Gastroesophageal sphincter (tissue), 4 donors: ENCODE measurements at regions not wholly inside any gene's neighbourhood (a gene's known extent, or its start where the extent isn't known, plus 50 kb on each side); places are given as distances from the start of the nearest gene placed in this dataset.

ENCODE experiments used
- ATAC-seq: fragments of 150-250 bp; one replicate; pipeline ENCODE4 v1.9.1; 2016; ENCODE audit warnings: mild to moderate bottlenecking, moderate library complexity
- H3K27ac ChIP-seq, 4 donors: fragments of 200-600 bp; sonication (generic) in 3 of 4; 1 replicate in 3 of 4; 2 replicates in 1 of 4; pipeline ENCODE4 v1.5.1; 2016 to 2019
- H3K27me3 ChIP-seq: fragments of 200-600 bp; sonication (generic); one replicate; pipeline ENCODE4 v1.5.1; 2019
- H3K36me3 ChIP-seq, 2 donors: fragments of 200-600 bp; sonication (generic); one replicate each; pipeline ENCODE4 v1.5.1; 2019; ENCODE audit warnings: control low read depth in 1 of 2
- H3K4me1 ChIP-seq, 3 donors: fragments of 200-600 bp; sonication (generic); 1 replicate in 2 of 3; 2 replicates in 1 of 3; pipeline ENCODE4 v1.5.1; 2016 to 2019; ENCODE audit warnings: control low read depth in 2 of 3
- H3K4me3 ChIP-seq, 2 donors: fragments of 200-600 bp; sonication (generic); one replicate each; pipeline ENCODE4 v1.5.1; 2019; ENCODE audit warnings: mild to moderate bottlenecking in 1 of 2, moderate library complexity in 1 of 2
- H3K9me3 ChIP-seq, 3 donors: fragments of 200-600 bp; sonication (generic); one replicate each; pipeline ENCODE4 v1.5.1; 2017 to 2019; ENCODE audit warnings: control low read depth in 2 of 3
- EP300 ChIP-seq: sonication (generic); formaldehyde crosslinking; IDR thresholded peaks from one replicate; pipeline ENCODE4 v1.6.1; 2017; ENCODE audit warnings: antibody characterized with exemption, mild to moderate bottlenecking
- POLR2A ChIP-seq, 2 donors: fragments of 450-650 bp; IDR thresholded peaks; one replicate each; pipeline ENCODE4 v1.6.1; 2017; ENCODE audit warnings: antibody characterized with exemption in 2 of 2, mild to moderate bottlenecking in 2 of 2, moderate library complexity in 1 of 2
- POLR2AphosphoS5 ChIP-seq: sonication (generic); formaldehyde crosslinking; IDR thresholded peaks from one replicate; pipeline ENCODE4 v1.6.1; 2017; ENCODE audit warnings: antibody characterized with exemption
- WGBS, 2 donors: methylation state at CpG; one replicate each; pipeline ENCODE4 v1.1.5; 2018; ENCODE audit warnings: low coverage in 1 of 2; 5-methylcytosine and 5-hydroxymethylcytosine counted together
- TF ChIP-seq, protein P1 (sequence below), 4 experiments: fragments of 200-600 bp in 2 of 4; fragments of 450-650 bp in 2 of 4; sonication (generic) in 1 of 4; IDR thresholded peaks; one replicate each; pipeline ENCODE4 v1.5.1; 2017 to 2019; ENCODE audit warnings: antibody characterized with exemption in 4 of 4, mild to moderate bottlenecking in 2 of 4, moderate library complexity in 2 of 4

DNA sequence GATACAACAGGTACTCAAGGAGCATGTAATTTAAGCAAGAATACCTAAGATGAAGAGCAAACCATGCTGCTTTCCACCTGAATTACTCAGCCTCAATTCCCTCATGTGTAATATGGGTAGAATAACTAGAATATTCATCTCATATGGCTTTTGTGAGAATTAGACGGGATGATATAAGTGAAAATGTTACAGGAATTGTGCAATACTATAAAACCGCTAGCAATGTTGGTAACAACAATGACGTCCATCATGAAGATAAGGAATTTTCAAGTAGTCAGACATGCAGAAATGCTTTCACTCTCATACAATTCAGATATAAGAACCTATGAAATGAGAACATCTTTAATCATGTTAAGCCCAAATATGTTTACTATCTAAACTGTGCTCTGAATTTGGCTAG is 2106.6 kb upstream of the CELF4 start:
- TF ChIP-seq, protein P1, sequence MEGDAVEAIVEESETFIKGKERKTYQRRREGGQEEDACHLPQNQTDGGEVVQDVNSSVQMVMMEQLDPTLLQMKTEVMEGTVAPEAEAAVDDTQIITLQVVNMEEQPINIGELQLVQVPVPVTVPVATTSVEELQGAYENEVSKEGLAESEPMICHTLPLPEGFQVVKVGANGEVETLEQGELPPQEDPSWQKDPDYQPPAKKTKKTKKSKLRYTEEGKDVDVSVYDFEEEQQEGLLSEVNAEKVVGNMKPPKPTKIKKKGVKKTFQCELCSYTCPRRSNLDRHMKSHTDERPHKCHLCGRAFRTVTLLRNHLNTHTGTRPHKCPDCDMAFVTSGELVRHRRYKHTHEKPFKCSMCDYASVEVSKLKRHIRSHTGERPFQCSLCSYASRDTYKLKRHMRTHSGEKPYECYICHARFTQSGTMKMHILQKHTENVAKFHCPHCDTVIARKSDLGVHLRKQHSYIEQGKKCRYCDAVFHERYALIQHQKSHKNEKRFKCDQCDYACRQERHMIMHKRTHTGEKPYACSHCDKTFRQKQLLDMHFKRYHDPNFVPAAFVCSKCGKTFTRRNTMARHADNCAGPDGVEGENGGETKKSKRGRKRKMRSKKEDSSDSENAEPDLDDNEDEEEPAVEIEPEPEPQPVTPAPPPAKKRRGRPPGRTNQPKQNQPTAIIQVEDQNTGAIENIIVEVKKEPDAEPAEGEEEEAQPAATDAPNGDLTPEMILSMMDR (IDR thresholded peaks at IDR 0.05) = no peak
- no peak for TF ChIP-seq POLR2AphosphoS5
- no peaks in the 10 kb centered on the region for H3K36me3 ChIP-seq
- 92 to 94% methylated on average over 3 of the region's 3 CpGs for WGBS, 2 donors
- H3K27me3 ChIP-seq = no peaks in the 10 kb centered on the region
- H3K4me3 ChIP-seq = no peak overlapping the region
- no peaks in the 10 kb centered on the region for H3K9me3 ChIP-seq
- no peak overlapping the region for H3K27ac ChIP-seq
- H3K4me1 ChIP-seq = no peaks in the 10 kb centered on the region
- ATAC-seq = no peak

GRCh38 chr18:39667905-39668304 is 2102.3 kb upstream of the CELF4 start:
- H3K9me3 ChIP-seq = no peaks in the 10 kb centered on the region
- TF ChIP-seq, protein P1 (IDR thresholded peaks at IDR 0.05) = no peak
- TF ChIP-seq EP300 (no peak), POLR2AphosphoS5 (no peak), POLR2A (IDR thresholded peaks at IDR 0.05) (no peak)

GRCh38 chr18:39666541-39666940 is 2100.9 kb upstream of the CELF4 start:
- no peaks in the 10 kb centered on the region for H3K4me1 ChIP-seq
- H3K36me3 ChIP-seq = no peaks in the 10 kb centered on the region
- TF ChIP-seq POLR2AphosphoS5 (no peak), EP300 (no peak), POLR2A (IDR thresholded peaks at IDR 0.05) (no peak)
- TF ChIP-seq, protein P1 (IDR thresholded peaks at IDR 0.05) = no peak
- H3K9me3 ChIP-seq = no peaks in the 10 kb centered on the region
- H3K4me3 ChIP-seq = no peak overlapping the region
- H3K27ac ChIP-seq = no peak overlapping the region
- no peaks in the 10 kb centered on the region for H3K27me3 ChIP-seq
- no peak for ATAC-seq
- 54 to 100% methylated on average over 1 to 2 of the region's 2 CpGs for WGBS, 2 donors

More at GRCh38 chr18:39667905-39668304, 2102.3 kb upstream of the CELF4 start:
- Histone ChIP-seq H3K4me3 (no peak overlapping the region), H3K4me1 (no peaks in the 10 kb centered on the region), H3K36me3 (no peaks in the 10 kb centered on the region), H3K27me3 (no peaks in the 10 kb centered on the region), H3K27ac (no peak overlapping the region)
- no peak for ATAC-seq

DNA sequence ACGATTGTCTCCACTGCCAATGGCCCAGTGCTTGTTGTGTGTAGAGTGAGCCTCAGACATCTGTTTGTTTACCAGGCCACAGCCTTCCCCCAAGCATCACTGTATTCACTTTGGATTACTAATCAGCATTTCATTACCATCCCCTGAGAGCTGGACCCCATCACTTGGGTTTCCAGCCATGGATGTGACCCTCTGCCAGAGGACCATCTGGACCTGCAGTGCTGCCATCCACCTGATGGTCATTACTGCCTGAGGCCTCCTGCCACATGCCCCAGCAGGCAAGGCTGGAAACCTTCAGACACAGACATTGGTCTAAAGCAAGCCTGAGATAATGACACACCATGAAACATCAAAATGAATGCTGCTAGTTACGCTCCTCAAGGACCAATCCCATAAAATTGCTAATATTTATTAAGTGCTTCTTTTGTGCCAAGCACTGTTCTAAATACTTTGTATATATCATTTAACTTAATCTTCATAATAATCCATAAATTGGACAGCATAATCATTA is 2096.3 kb upstream of the CELF4 start:
- Histone ChIP-seq H3K27me3 (no peaks in the 10 kb centered on the region), H3K9me3 (no peaks in the 10 kb centered on the region), H3K4me3 (no peak overlapping the region), H3K36me3 (no peaks in the 10 kb centered on the region), H3K27ac (no peak overlapping the region), H3K4me1 (no peaks in the 10 kb centered on the region)
- ATAC-seq = no peak
- TF ChIP-seq, protein P1 (IDR thresholded peaks at IDR 0.05) = no peak
- TF ChIP-seq POLR2AphosphoS5 (no peak), EP300 (no peak), POLR2A (IDR thresholded peaks at IDR 0.05) (no peak)
- 94 to 100% methylated on average over 2 of the region's 2 CpGs for WGBS, 2 donors

- TF ChIP-seq EP300 = no peak
- no peak for TF ChIP-seq POLR2A (IDR thresholded peaks at IDR 0.05)
- TF ChIP-seq, protein P1 (IDR thresholded peaks at IDR 0.05) = no peak
- TF ChIP-seq POLR2AphosphoS5 = no peak
- H3K4me3 ChIP-seq = no peak overlapping the region
- H3K9me3 ChIP-seq = no peaks in the 10 kb centered on the region
- H3K36me3 ChIP-seq = no peaks in the 10 kb centered on the region
- no peak for ATAC-seq
- H3K27me3 ChIP-seq = no peaks in the 10 kb centered on the region
- no peak overlapping the region for H3K27ac ChIP-seq
- H3K4me1 ChIP-seq = no peaks in the 10 kb centered on the region
- WGBS, 2 donors = 92 to 94% methylated on average over 2 of the region's 2 CpGs
Observed at GRCh38 chr18:39660141-39660540, 2094.5 kb upstream of the CELF4 start.
